Hepatocyte (in vitro differentiated cells): ENCODE measurements at regions not wholly inside any gene's neighbourhood (a gene's known extent, or its start where the extent isn't known, plus 50 kb on each side); places are given as distances from the start of the nearest gene placed in this dataset.

Source experiments
- EZH2 ChIP-seq: fragments of 200-600 bp; sonication (generic); IDR thresholded peaks from 2 replicates; pipeline ENCODE4 v1.6.1; 2016; ENCODE audit warnings: antibody characterized with exemption, mild to moderate bottlenecking, borderline replicate concordance
- EZH2phosphoT487 ChIP-seq: fragments of 200-600 bp; sonication (generic); IDR thresholded peaks from one replicate; pipeline ENCODE4 v1.6.1; 2018; ENCODE audit warnings: antibody characterized with exemption, mild to moderate bottlenecking, low read depth, moderate library complexity; ENCODE audit not compliant: unreplicated experiment, severe bottlenecking
- TF ChIP-seq, protein P1 (sequence below): fragments of 200-600 bp; sonication (generic); IDR thresholded peaks from 2 replicates; pipeline ENCODE4 v1.5.1; 2016; ENCODE audit warnings: antibody characterized with exemption, mild to moderate bottlenecking; ENCODE audit not compliant: poor library complexity

GRCh38 chr7:112566442-112567324 lies 85.9 kb downstream of the LSMEM1 start:
- TF ChIP-seq, protein P1, sequence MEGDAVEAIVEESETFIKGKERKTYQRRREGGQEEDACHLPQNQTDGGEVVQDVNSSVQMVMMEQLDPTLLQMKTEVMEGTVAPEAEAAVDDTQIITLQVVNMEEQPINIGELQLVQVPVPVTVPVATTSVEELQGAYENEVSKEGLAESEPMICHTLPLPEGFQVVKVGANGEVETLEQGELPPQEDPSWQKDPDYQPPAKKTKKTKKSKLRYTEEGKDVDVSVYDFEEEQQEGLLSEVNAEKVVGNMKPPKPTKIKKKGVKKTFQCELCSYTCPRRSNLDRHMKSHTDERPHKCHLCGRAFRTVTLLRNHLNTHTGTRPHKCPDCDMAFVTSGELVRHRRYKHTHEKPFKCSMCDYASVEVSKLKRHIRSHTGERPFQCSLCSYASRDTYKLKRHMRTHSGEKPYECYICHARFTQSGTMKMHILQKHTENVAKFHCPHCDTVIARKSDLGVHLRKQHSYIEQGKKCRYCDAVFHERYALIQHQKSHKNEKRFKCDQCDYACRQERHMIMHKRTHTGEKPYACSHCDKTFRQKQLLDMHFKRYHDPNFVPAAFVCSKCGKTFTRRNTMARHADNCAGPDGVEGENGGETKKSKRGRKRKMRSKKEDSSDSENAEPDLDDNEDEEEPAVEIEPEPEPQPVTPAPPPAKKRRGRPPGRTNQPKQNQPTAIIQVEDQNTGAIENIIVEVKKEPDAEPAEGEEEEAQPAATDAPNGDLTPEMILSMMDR: no peak
- TF ChIP-seq EZH2 (no peak), EZH2phosphoT487 (no peak)
